ENCODE measurements at regions not wholly inside any gene's neighbourhood (a gene's known extent, or its start where the extent isn't known, plus 50 kb on each side); places are given as distances from the start of the nearest gene placed in this dataset.

GRCh38 chr3:6560259-6560658 is 300.7 kb upstream of the GRM7 start:
- TF ChIP-seq CTCF (IDR thresholded peaks at IDR 0.05; ENCODE audit: borderline replicate concordance, extremely low read depth, low read length, poor library complexity, severe bottlenecking) (no peak), EZH2 (IDR thresholded peaks at IDR 0.05; ENCODE audit: borderline replicate concordance, low read depth, low read length, severe bottlenecking) (no peak)

Measured in DND-41 (cell line).